GM23248 (cell line): ENCODE measurements at regions not wholly inside any gene's neighbourhood (a gene's known extent, or its start where the extent isn't known, plus 50 kb on each side); places are given as distances from the start of the nearest gene placed in this dataset.

ENCODE experiments used
- EZH2 ChIP-seq: fragments of 200-600 bp; sonication (generic); IDR thresholded peaks from 2 replicates; pipeline ENCODE4 v1.6.1; 2018; ENCODE audit warnings: antibody characterized with exemption, mild to moderate bottlenecking; ENCODE audit not compliant: insufficient read depth, poor library complexity, severe bottlenecking
- EZH2phosphoT487 ChIP-seq: fragments of 200-600 bp; sonication (generic); IDR thresholded peaks from 2 replicates; pipeline ENCODE4 v1.6.1; 2018; ENCODE audit warnings: antibody characterized with exemption, moderate library complexity, mild to moderate bottlenecking, low read depth; ENCODE audit not compliant: insufficient read depth

GRCh38 chr6:148218542-148219258 lies 123.9 kb upstream of the SASH1 start:
- TF ChIP-seq EZH2 (no peak), EZH2phosphoT487 (no peak)
